ENCODE measurements at regions not wholly inside any gene's neighbourhood (a gene's known extent, or its start where the extent isn't known, plus 50 kb on each side); places are given as distances from the start of the nearest gene placed in this dataset.

DNA sequence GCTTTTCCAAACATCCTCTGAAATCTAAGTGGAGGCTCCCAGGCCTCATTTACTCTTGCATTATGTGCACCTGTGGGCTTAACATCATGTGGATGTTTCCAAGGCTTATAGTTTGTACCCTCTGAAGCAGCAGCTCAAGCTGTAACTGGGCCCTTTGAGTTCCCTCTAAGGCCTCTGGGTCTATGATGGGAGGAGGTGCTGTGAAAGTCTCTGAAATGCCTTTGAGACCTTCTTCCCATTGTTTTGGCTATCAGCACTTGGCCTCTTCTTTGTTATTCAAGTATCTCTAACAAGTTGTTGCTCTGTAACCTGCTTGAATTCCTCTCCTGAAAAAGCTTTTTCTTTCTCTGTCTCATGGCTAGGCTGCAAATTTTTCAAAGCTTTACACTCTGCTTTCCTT, 58.1 kb upstream of the MYT1L start:
- H3K4me1 ChIP-seq (replicated peaks in 1 of 2), result no peaks in the 10 kb centered on the region
- H3K27ac ChIP-seq, result no peak overlapping the region
- intact Hi-C loops (cut with DNase I), result no loop called here
- DNase-seq, result no peak
- H3K27me3 ChIP-seq, result no peaks in the 10 kb centered on the region
- H3K9me3 ChIP-seq (replicated peaks in 1 of 3), result no peaks in the 10 kb centered on the region
- H3K4me3 ChIP-seq, result no peak overlapping the region
- H3K36me3 ChIP-seq (replicated peaks in 1 of 2), result no peaks in the 10 kb centered on the region
- TF ChIP-seq POLR2A (IDR thresholded peaks at IDR 0.05), result no peak
- TF ChIP-seq, protein P1, sequence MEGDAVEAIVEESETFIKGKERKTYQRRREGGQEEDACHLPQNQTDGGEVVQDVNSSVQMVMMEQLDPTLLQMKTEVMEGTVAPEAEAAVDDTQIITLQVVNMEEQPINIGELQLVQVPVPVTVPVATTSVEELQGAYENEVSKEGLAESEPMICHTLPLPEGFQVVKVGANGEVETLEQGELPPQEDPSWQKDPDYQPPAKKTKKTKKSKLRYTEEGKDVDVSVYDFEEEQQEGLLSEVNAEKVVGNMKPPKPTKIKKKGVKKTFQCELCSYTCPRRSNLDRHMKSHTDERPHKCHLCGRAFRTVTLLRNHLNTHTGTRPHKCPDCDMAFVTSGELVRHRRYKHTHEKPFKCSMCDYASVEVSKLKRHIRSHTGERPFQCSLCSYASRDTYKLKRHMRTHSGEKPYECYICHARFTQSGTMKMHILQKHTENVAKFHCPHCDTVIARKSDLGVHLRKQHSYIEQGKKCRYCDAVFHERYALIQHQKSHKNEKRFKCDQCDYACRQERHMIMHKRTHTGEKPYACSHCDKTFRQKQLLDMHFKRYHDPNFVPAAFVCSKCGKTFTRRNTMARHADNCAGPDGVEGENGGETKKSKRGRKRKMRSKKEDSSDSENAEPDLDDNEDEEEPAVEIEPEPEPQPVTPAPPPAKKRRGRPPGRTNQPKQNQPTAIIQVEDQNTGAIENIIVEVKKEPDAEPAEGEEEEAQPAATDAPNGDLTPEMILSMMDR (IDR thresholded peaks at IDR 0.05), result no peak
